Inflammatory macrophage (primary cell): ENCODE measurements at regions not wholly inside any gene's neighbourhood (a gene's known extent, or its start where the extent isn't known, plus 50 kb on each side); places are given as distances from the start of the nearest gene placed in this dataset.

Source experiments
- DNase-seq, 2 donors: peaks; one replicate each; pipeline ENCODE4 v3.0.0-alpha.2; 2020 to 2022

- no peak for DNase-seq
These were observed 67.2 kb upstream of the TP63 start for GRCh38 chr3:189563853-189564563.

DNA sequence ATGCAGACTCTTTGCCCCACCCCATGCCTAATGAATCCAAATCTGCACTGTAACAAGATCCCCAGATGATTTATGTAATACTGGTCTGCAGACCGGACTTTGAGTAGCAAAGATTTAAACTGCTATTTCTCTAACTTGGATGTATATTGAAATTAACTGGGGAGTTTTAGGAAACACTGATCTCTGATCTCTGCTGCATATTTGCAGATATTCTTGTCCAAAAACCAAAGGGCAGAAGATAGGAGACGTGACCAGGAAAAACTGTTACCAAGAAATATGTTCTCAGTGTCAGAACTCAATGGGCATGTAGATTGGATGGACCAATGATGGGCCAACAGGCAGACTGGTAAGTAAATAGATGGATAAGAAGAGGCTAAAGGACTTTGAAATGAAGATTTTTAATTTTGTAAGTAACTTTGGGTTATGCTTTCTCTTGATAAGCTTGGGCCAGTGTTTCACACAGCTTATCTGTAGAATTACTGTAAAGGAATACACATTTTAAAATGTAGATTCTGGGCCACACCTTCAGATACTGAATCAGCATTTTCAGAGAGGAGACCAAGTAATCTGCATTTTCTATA, 64.5 kb upstream of the TP63 start:
- DNase-seq = no peak

GRCh38 chr3:189567322-189567721, 63.9 kb upstream of the TP63 start:
- no peak for DNase-seq

- DNase-seq = no peak
These were observed 63.3 kb upstream of the TP63 start for GRCh38 chr3:189567766-189568420.

GRCh38 chr3:189568961-189569360, 62.2 kb upstream of the TP63 start:
- no peak for DNase-seq

DNA sequence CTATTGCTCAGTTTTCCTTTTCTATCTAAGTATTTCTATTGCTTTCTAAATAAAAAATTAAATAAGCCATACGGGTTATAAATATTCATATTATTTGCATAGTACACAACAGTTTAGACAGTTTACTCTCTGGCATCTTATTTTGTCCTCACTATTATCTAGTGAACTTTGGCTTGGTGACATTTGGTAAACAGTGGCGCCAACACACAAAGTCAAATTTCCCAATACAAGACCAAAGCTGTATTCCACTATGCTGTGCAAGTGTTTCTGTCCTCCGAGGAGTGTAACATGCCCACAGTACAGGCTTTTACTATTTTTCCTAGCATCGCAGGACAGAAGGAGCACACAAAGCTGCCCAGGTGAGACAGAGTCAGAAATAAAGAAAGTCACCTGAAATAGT, 61.7 kb upstream of the TP63 start:
- DNase-seq = no peak

DNA sequence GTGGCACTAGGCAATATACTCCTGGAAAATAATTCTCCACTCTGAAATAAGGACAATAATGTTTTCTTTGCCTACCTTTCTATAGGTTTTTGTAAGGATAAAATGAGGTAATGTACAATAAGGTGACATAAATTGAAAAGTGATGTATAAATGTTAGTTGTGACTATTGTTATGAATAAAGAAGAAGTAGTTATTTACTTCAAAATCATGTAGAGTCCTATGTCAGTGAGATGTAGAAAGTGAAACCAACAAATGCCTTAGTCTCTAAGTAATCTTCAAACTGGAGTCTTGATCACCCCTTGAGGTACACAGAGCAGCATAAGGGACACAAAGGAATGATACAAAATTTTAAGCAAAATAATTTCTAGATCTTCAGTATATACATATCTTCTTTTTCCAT, 60.3 kb upstream of the TP63 start:
- DNase-seq = no peak

- DNase-seq = no peak
These were observed 58.9 kb upstream of the TP63 start for GRCh38 chr3:189572249-189572648.

DNA sequence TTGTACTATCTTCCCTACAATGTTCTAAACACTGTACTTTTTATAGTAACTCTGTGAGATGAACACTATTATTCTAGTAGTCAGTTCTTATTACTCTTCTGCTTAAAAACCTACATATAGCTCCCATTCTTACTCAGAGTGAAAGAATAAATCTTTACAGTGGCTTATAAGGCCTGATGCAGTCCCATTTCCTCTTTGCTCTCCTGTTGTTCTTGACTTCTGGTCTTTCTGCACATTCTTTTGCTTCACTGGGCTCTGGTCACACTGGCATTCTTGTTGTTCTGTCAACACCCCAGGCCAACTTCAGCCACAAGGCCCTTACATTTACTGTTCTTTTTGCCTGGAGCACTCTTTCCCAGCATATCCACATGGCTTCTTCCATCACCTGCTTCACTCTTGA, 58.2 kb upstream of the TP63 start:
- no peak for DNase-seq

- DNase-seq = no peak
These were observed 54.7 kb upstream of the TP63 start for GRCh38 chr3:189576486-189576885.

DNA sequence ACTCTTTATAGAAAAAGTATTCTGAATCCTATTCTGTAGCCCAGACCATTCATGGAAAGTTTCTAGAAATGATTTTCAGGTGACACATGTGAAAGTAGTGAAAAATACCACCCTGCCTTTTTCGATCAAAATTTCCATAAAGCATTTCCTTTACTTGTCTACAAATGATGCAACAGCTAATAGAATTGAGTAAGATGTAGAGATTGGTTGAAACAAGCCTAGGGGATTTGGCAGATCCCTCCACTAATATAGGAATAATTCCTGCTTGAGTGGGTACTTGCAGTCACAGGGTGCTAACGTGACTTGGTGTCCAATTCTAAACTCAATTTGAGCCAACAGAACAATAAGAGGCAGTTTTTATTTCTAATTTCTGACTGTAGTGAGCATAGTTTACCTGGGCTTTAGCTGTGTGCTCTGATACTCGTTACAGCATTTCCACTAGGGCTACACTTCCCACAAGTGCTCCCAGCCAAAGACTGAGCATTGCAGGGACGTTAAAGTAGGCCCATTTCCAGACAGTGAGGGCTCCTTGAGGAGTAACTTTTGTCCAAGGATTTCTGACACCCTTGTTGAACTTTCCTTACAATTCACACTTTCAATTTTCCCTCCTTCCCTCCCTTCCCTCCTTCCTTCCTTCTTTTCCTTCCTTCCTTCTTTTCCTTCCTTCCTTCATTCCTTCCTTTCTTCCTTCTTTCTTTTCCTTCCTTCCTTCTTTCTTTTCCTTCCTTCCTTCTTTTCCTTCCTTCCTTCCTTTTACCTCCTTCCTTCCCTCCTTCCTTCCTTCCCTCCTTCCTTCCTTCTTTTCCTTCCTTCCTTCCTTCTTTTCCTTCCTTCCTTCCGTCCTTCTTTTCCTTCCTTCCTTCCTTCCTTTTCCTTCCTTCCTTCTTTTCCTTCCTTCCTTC, 53.9 kb upstream of the TP63 start:
- no peak for DNase-seq

GRCh38 chr3:189580190-189580589, 51.0 kb upstream of the TP63 start:
- DNase-seq = no peak
